Lower leg skin (tissue), 3 donors: ENCODE measurements at regions not wholly inside any gene's neighbourhood (a gene's known extent, or its start where the extent isn't known, plus 50 kb on each side); places are given as distances from the start of the nearest gene placed in this dataset.

ENCODE experiments used
- POLR2A ChIP-seq, 2 donors: fragments of 450-650 bp; IDR thresholded peaks; one replicate each; pipeline ENCODE4 v1.6.1; 2016 to 2017; ENCODE audit warnings: antibody characterized with exemption in 2 of 2, mild to moderate bottlenecking in 1 of 2, moderate library complexity in 1 of 2
- TF ChIP-seq, protein P1 (sequence below), 3 donors: fragments of 450-650 bp; IDR thresholded peaks; one replicate each; pipeline ENCODE4 v1.5.1; 2016; ENCODE audit warnings: antibody characterized with exemption in 3 of 3, mild to moderate bottlenecking in 3 of 3, moderate library complexity in 2 of 3

DNA sequence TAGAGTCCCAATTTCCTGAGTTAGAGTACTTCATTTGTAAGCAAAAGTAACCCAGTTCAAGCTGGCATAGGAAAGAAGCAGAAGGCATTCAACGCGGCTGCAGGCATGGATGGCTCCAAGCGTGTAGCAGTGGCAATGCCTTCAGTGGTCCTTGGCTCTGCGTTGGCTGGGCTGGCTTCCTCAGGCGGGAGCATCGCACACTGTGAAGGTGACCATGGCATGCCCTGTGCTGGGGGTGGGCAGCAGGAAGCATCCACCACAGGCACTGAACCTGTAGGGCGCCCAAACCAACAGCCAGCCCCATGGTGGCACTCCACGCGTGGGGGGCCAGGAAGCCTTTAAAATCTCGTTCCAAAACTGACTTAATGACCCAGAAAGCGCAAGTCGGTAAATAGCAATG, 53.6 kb upstream of the SPACA7 start:
- TF ChIP-seq, protein P1, sequence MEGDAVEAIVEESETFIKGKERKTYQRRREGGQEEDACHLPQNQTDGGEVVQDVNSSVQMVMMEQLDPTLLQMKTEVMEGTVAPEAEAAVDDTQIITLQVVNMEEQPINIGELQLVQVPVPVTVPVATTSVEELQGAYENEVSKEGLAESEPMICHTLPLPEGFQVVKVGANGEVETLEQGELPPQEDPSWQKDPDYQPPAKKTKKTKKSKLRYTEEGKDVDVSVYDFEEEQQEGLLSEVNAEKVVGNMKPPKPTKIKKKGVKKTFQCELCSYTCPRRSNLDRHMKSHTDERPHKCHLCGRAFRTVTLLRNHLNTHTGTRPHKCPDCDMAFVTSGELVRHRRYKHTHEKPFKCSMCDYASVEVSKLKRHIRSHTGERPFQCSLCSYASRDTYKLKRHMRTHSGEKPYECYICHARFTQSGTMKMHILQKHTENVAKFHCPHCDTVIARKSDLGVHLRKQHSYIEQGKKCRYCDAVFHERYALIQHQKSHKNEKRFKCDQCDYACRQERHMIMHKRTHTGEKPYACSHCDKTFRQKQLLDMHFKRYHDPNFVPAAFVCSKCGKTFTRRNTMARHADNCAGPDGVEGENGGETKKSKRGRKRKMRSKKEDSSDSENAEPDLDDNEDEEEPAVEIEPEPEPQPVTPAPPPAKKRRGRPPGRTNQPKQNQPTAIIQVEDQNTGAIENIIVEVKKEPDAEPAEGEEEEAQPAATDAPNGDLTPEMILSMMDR (IDR thresholded peaks at IDR 0.05), result no peak
- no peak for TF ChIP-seq POLR2A (IDR thresholded peaks at IDR 0.05)
